Hepatocyte (in vitro differentiated cells): ENCODE measurements at regions not wholly inside any gene's neighbourhood (a gene's known extent, or its start where the extent isn't known, plus 50 kb on each side); places are given as distances from the start of the nearest gene placed in this dataset.

Experiments
- EZH2 ChIP-seq: fragments of 200-600 bp; sonication (generic); IDR thresholded peaks from 2 replicates; pipeline ENCODE4 v1.6.1; 2016; ENCODE audit warnings: antibody characterized with exemption, mild to moderate bottlenecking, borderline replicate concordance
- EZH2phosphoT487 ChIP-seq: fragments of 200-600 bp; sonication (generic); IDR thresholded peaks from one replicate; pipeline ENCODE4 v1.6.1; 2018; ENCODE audit warnings: antibody characterized with exemption, mild to moderate bottlenecking, low read depth, moderate library complexity; ENCODE audit not compliant: unreplicated experiment, severe bottlenecking
- TF ChIP-seq, protein P1 (sequence below): fragments of 200-600 bp; sonication (generic); IDR thresholded peaks from 2 replicates; pipeline ENCODE4 v1.5.1; 2016; ENCODE audit warnings: antibody characterized with exemption, mild to moderate bottlenecking; ENCODE audit not compliant: poor library complexity

GRCh38 chr2:9096761-9097160 is 93.3 kb upstream of the MBOAT2 start:
- TF ChIP-seq EZH2: no peak
- TF ChIP-seq, protein P1, sequence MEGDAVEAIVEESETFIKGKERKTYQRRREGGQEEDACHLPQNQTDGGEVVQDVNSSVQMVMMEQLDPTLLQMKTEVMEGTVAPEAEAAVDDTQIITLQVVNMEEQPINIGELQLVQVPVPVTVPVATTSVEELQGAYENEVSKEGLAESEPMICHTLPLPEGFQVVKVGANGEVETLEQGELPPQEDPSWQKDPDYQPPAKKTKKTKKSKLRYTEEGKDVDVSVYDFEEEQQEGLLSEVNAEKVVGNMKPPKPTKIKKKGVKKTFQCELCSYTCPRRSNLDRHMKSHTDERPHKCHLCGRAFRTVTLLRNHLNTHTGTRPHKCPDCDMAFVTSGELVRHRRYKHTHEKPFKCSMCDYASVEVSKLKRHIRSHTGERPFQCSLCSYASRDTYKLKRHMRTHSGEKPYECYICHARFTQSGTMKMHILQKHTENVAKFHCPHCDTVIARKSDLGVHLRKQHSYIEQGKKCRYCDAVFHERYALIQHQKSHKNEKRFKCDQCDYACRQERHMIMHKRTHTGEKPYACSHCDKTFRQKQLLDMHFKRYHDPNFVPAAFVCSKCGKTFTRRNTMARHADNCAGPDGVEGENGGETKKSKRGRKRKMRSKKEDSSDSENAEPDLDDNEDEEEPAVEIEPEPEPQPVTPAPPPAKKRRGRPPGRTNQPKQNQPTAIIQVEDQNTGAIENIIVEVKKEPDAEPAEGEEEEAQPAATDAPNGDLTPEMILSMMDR: no peak
- TF ChIP-seq EZH2phosphoT487: no peak
